K562 (cell line): ENCODE measurements at regions not wholly inside any gene's neighbourhood (a gene's known extent, or its start where the extent isn't known, plus 50 kb on each side); places are given as distances from the start of the nearest gene placed in this dataset.

Source experiments
- ATAC-seq: fragments of 200-7000 bp; cut with Tn5 transposase; 3 replicates; pipeline ENCODE4 v1.9.1; 2020; ENCODE audit warnings: moderate library complexity
- BruUV-seq: library from RNA; stranded (reverse); fragments of 400-500 nt; replicated peaks from 2 replicates; lab custom pipeline; 2021; lab: Mats Ljungman, UMichigan
- CTCF ChIA-PET: fragments of 300-600 bp; formaldehyde crosslinking; extraction: SDS; loops from one replicate; lab custom pipeline; 2021; ENCODE audit warnings: low intra/inter-chr PET ratio; lab: Yijun Ruan, JAX
- POLR2A ChIA-PET: fragments of 300-600, 350-650 bp; sonication (Branson Sonifier 250); formaldehyde crosslinking; extraction: SDS; loops from one replicate; lab custom pipeline; 2021; ENCODE audit warnings: antibody characterized with exemption, inconsistent platforms; lab: Yijun Ruan, JAX
- DNase-seq, 4 experiments: peaks; one replicate each; pipeline versions ENCODE4 v3.0.0 to v3.0.0-alpha.2; 2011 to 2018; ENCODE audit warnings: low spot score in 3 of 4, mixed read lengths in 3 of 4; ENCODE audit errors: extremely low read depth in 1 of 4
- FAIRE-seq: peaks from 2 replicates; lab custom pipeline; 2011; peaks lifted over from hg19 to GRCh38; lab: Jason Lieb, UNC
- H2AFZ ChIP-seq: 2 replicates; pipeline ENCODE4 v1.6.0; 2011; ENCODE audit warnings: low read depth, low read length, control low read depth, inconsistent platforms
- H3K27ac ChIP-seq: fragments of 200-600 bp; 3 replicates; pipeline ENCODE4 v1.8.0; 2011; ENCODE audit warnings: low read depth, mild to moderate bottlenecking, control low read depth, inconsistent platforms, low read length, moderate library complexity, mixed read lengths; ENCODE audit errors: extremely low read depth
- H3K27me3 ChIP-seq, 2 experiments: fragments of 300-600 bp in 1 of 2; 2 replicates in 1 of 2; 3 replicates in 1 of 2; pipeline versions ENCODE4 v1.6.0 to v1.8.0; 2011; ENCODE audit warnings: inconsistent platforms in 2 of 2, low read length in 2 of 2, mild to moderate bottlenecking in 1 of 2, mixed read lengths in 1 of 2, moderate library complexity in 1 of 2; ENCODE audit not compliant: control insufficient read depth in 2 of 2, insufficient read depth in 2 of 2
- H3K36me3 ChIP-seq: fragments of 300-600 bp; 3 replicates; pipeline ENCODE4 v1.8.0; 2011; ENCODE audit warnings: mild to moderate bottlenecking, low read length, inconsistent platforms; ENCODE audit not compliant: control insufficient read depth, insufficient read depth
- H3K4me1 ChIP-seq, 2 experiments: fragments of 200-600 bp in 1 of 2; replicated peaks in 1 of 2; 2 replicates in 1 of 2; 3 replicates in 1 of 2; pipeline versions ENCODE4 v1.5.1 to v1.8.0; 2011; ENCODE audit warnings: inconsistent platforms in 2 of 2, low read length in 2 of 2, mild to moderate bottlenecking in 1 of 2, mixed read lengths in 1 of 2, moderate library complexity in 1 of 2; ENCODE audit not compliant: control insufficient read depth in 2 of 2, insufficient read depth in 2 of 2
- H3K4me2 ChIP-seq: 2 replicates; pipeline ENCODE4 v1.6.1; 2011; ENCODE audit warnings: low read length, control low read depth, inconsistent platforms, mixed read lengths; ENCODE audit not compliant: insufficient read depth
- H3K4me3 ChIP-seq: fragments of 200-600 bp; sonication (generic), shearing (Covaris generic); 2 replicates; pipeline ENCODE4 v1.5.1; 2016; ENCODE audit warnings: control low read depth, inconsistent platforms
- H3K79me2 ChIP-seq: fragments of 200-600 bp; 3 replicates; pipeline ENCODE4 v1.8.0; 2011; ENCODE audit warnings: low read length, inconsistent platforms; ENCODE audit not compliant: control insufficient read depth, insufficient read depth
- H3K9ac ChIP-seq, 2 experiments: 2 replicates each; pipeline versions ENCODE4 v1.6.0 to v1.6.1; 2011; ENCODE audit warnings: low read depth in 2 of 2, low read length in 2 of 2, control low read depth in 1 of 2, inconsistent platforms in 1 of 2, mild to moderate bottlenecking in 1 of 2, mixed read lengths in 1 of 2; ENCODE audit not compliant: insufficient read depth in 1 of 2
- H3K9me1 ChIP-seq: one replicate; pipeline ENCODE4 v1.6.0; 2011; ENCODE audit warnings: inconsistent platforms, mild to moderate bottlenecking, low read length, moderate library complexity; ENCODE audit not compliant: control insufficient read depth, insufficient read depth
- H3K9me3 ChIP-seq: replicated peaks from 2 replicates; pipeline ENCODE4 v1.5.1; 2011; ENCODE audit warnings: low read depth, low read length, inconsistent platforms; ENCODE audit not compliant: control insufficient read depth, insufficient read depth
- H4K20me1 ChIP-seq: replicated peaks from 2 replicates; pipeline ENCODE4 v1.6.1; 2011; ENCODE audit warnings: low read length, inconsistent platforms, mixed read lengths; ENCODE audit not compliant: control insufficient read depth, insufficient read depth
- ARHGAP35 ChIP-seq: fragments of 450-650 bp; IDR thresholded peaks from 2 replicates; pipeline ENCODE4 v1.6.1; 2018; ENCODE audit not compliant: partially characterized antibody
- CBFB ChIP-seq: sonication (generic); formaldehyde crosslinking; IDR thresholded peaks from 2 replicates; pipeline ENCODE4 v1.4.0; 2020; ENCODE audit warnings: mild to moderate bottlenecking, missing genetic modification reagents
- CTCFL ChIP-seq: IDR thresholded peaks from 2 replicates; pipeline ENCODE4 v1.6.1; 2011; ENCODE audit warnings: borderline replicate concordance, low read depth, mild to moderate bottlenecking, moderate library complexity, low read length; ENCODE audit not compliant: insufficient read depth, poor library complexity, severe bottlenecking
- DPF2 ChIP-seq: fragments of 450-650 bp; IDR thresholded peaks from 2 replicates; pipeline ENCODE4 v1.6.1; 2016
- FIP1L1 ChIP-seq: fragments of 200-400 bp; formaldehyde crosslinking; IDR thresholded peaks from 2 replicates; pipeline ENCODE4 v1.6.1; 2018; ENCODE audit warnings: mild to moderate bottlenecking, low read depth, low read length; ENCODE audit not compliant: poor library complexity, severe bottlenecking
- HEY1 ChIP-seq: fragments of 250-450 bp; sonication (Bioruptor Pico); IDR thresholded peaks from 2 replicates; pipeline ENCODE4 v1.5.0; 2020; ENCODE audit warnings: mild to moderate bottlenecking, moderate library complexity, borderline replicate concordance
- HNRNPK ChIP-seq: fragments of 200-400 bp; formaldehyde crosslinking; IDR thresholded peaks from one replicate; pipeline ENCODE4 v1.6.1; 2018; ENCODE audit warnings: mild to moderate bottlenecking, low read depth, low read length; ENCODE audit not compliant: poor library complexity, severe bottlenecking
- MAFG ChIP-seq: fragments of 450-650 bp; conservative IDR thresholded peaks from 2 replicates; pipeline ENCODE4 v1.6.1; 2016; ENCODE audit warnings: missing genetic modification characterization, missing compliant biosample characterization
- MCM3 ChIP-seq: fragments of 450-650 bp; IDR thresholded peaks from 2 replicates; pipeline ENCODE4 v1.6.1; 2016
- NR2C2 ChIP-seq, 2 experiments: fragments of 200-800 bp in 1 of 2; sonication (Bioruptor generic) in 1 of 2; sonication (generic) in 1 of 2; formaldehyde crosslinking in 1 of 2; IDR thresholded peaks; 2 replicates each; pipeline versions ENCODE4 v1.6.1 to v1.8.0; 2016 to 2022; ENCODE audit warnings: mild to moderate bottlenecking in 1 of 2, missing compliant biosample characterization in 1 of 2, missing genetic modification characterization in 1 of 2, missing genetic modification reagents in 1 of 2
- POLR3G ChIP-seq: IDR thresholded peaks from 2 replicates; pipeline ENCODE4 v1.6.1; 2011; ENCODE audit not compliant: insufficient read length, insufficient replicate concordance; ENCODE audit errors: extremely low read depth
- SRSF9 ChIP-seq: fragments of 200-400 bp; formaldehyde crosslinking; IDR thresholded peaks from 2 replicates; pipeline ENCODE4 v1.6.1; 2017; ENCODE audit warnings: low read depth, low read length, borderline replicate concordance
- TCFL5 ChIP-seq: fragments of 250-450 bp; sonication (Bioruptor Pico); conservative IDR thresholded peaks from 2 replicates; pipeline ENCODE4 v1.6.1; 2021; ENCODE audit warnings: mild to moderate bottlenecking, moderate library complexity, matching md5 sums
- ZEB2 ChIP-seq: fragments of 450-650 bp; IDR thresholded peaks from 2 replicates; pipeline ENCODE4 v1.6.1; 2016
- ZNF140 ChIP-seq: fragments of 250-450 bp; sonication (Bioruptor Pico); IDR thresholded peaks from 2 replicates; pipeline ENCODE4 v1.8.0; 2021; ENCODE audit warnings: moderate library complexity, mild to moderate bottlenecking, inconsistent platforms
- ZNF699 ChIP-seq: fragments of 250-450 bp; sonication (Bioruptor Pico); IDR thresholded peaks from 2 replicates; pipeline ENCODE4 v1.8.0; 2021; ENCODE audit warnings: mild to moderate bottlenecking, moderate library complexity; ENCODE audit not compliant: insufficient replicate concordance
- in situ Hi-C: fragments of 300-500 bp; cut with MboI; formaldehyde crosslinking; loops from 4 replicates; pipeline ENCODE4 v1.15.0; 2018; ENCODE audit warnings: inconsistent platforms, mixed read lengths
- intact Hi-C: fragments of 100-400 bp; cut with micrococcal nuclease; formaldehyde crosslinking; loops from 2 replicates; pipeline ENCODE4 v1.14.2; 2022
- TF ChIP-seq, protein P1 (sequence below): IDR thresholded peaks from 2 replicates; pipeline ENCODE4 v1.6.1; 2011; ENCODE audit not compliant: insufficient read length; ENCODE audit errors: extremely low read depth
- TF ChIP-seq, protein P2 (sequence below): fragments of 450-650 bp; IDR thresholded peaks from 2 replicates; pipeline ENCODE4 v1.6.1; 2016
- TF ChIP-seq, protein P3 (sequence below), 2 experiments: fragments of 250-450 bp in 1 of 2; fragments of 450-650 bp in 1 of 2; sonication (Bioruptor Pico) in 1 of 2; IDR thresholded peaks; 2 replicates each; pipeline versions ENCODE4 v1.6.1 to v1.8.0; 2016 to 2021; ENCODE audit warnings: mild to moderate bottlenecking in 2 of 2, moderate library complexity in 2 of 2, missing compliant biosample characterization in 1 of 2, missing genetic modification characterization in 1 of 2

GRCh38 chr6:105990151-105990550 lies 96.0 kb upstream of the PRDM1 start:
- FAIRE-seq (no peak), ATAC-seq (no peak), DNase-seq (peak in 1 of 4 experiments; percentile 9)
- Histone ChIP-seq H2AFZ (0 out of 2 replicates have a peak overlapping the region, but pooled peaks have one; percentile 14), H3K9ac (no peak overlapping the region), H3K36me3 (no peaks in the 10 kb centered on the region), H3K9me1 (no peaks in the 10 kb centered on the region), H3K9me3 (0 out of 2 replicates have a peak, but pooled peaks cover 3% of the 10 kb centered on the region), H3K4me1 (peaks cover 7 to 19% of the 10 kb centered on the region in 2 experiments; a peak in 4 of 5 replicates), H4K20me1 (no peaks in the 10 kb centered on the region), H3K4me3 (no peak overlapping the region), H3K27ac (no peak overlapping the region), H3K79me2 (no peaks in the 10 kb centered on the region), H3K27me3 (peaks cover 6 to 12% of the 10 kb centered on the region in 2 experiments; a peak in 3 of 5 replicates), H3K4me2 (no peak overlapping the region)
- BruUV-seq: no TSS peak
- intact Hi-C loops: no loop called here
- ChIA-PET CTCF (no interaction called here), POLR2A (interaction anchor here (0.7 to 1.2 kb wide), 2 partner anchors 180 to 227 kb away, joined by 3 read pairs; no protein-coding TSS in a partner anchor)
- in situ Hi-C loops: no loop called here
- TF ChIP-seq CBFB (no peak), HNRNPK (no peak), FIP1L1 (no peak), ZNF140 (CRISPR knock-in tag) (no peak), MAFG (tag) (no peak), ZNF699 (CRISPR knock-in tag) (no peak), TCFL5 (CRISPR knock-in tag) (no peak), SRSF9 (no peak), MCM3 (no peak), NR2C2 (CRISPR knock-in tag; IDR thresholded peaks at IDR 0.05) (no peak), NR2C2 (tag; IDR thresholded peaks at IDR 0.05) (no peak), DPF2 (peak; percentile 59), POLR3G (no peak), HEY1 (CRISPR knock-in tag) (no peak), CTCFL (no peak), ARHGAP35 (no peak), ZEB2 (peak; percentile 39; the same call in 1 of the 2 replicates)
- TF ChIP-seq, protein P1, sequence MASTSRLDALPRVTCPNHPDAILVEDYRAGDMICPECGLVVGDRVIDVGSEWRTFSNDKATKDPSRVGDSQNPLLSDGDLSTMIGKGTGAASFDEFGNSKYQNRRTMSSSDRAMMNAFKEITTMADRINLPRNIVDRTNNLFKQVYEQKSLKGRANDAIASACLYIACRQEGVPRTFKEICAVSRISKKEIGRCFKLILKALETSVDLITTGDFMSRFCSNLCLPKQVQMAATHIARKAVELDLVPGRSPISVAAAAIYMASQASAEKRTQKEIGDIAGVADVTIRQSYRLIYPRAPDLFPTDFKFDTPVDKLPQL: no peak
- TF ChIP-seq, protein P2, sequence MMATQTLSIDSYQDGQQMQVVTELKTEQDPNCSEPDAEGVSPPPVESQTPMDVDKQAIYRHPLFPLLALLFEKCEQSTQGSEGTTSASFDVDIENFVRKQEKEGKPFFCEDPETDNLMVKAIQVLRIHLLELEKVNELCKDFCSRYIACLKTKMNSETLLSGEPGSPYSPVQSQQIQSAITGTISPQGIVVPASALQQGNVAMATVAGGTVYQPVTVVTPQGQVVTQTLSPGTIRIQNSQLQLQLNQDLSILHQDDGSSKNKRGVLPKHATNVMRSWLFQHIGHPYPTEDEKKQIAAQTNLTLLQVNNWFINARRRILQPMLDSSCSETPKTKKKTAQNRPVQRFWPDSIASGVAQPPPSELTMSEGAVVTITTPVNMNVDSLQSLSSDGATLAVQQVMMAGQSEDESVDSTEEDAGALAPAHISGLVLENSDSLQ: peak; percentile 78
- TF ChIP-seq, protein P3, sequence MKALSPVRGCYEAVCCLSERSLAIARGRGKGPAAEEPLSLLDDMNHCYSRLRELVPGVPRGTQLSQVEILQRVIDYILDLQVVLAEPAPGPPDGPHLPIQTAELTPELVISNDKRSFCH (CRISPR knock-in tag; IDR thresholded peaks at IDR 0.05): no peak
- TF ChIP-seq, protein P3 (tag; IDR thresholded peaks at IDR 0.05): no peak
